H1 (cell line): ENCODE measurements at regions not wholly inside any gene's neighbourhood (a gene's known extent, or its start where the extent isn't known, plus 50 kb on each side); places are given as distances from the start of the nearest gene placed in this dataset.
A peak's percentile ranks its signal among the peaks of the same experiment; 100 is the strongest.
"Not testable (repeated sequence)": the region's sequence is repeated elsewhere in the genome, so short reads cannot be mapped to it uniquely, and the experiment has no call there.

Experiments used
- CTCF ChIA-PET: fragments of 300-600 bp; sonication (Branson Sonifier 250); formaldehyde crosslinking; loops from one replicate; lab custom pipeline; 2021; ENCODE audit not compliant: partially characterized antibody; lab: Charles Lee
- POLR2A ChIA-PET: fragments of 300-600 bp; sonication (Branson Sonifier 250); formaldehyde crosslinking; loops from one replicate; lab custom pipeline; 2021; ENCODE audit warnings: inconsistent platforms; ENCODE audit not compliant: partially characterized antibody; lab: Charles Lee
- DNase-seq, 2 experiments: peaks; one replicate each; pipeline versions ENCODE4 v3.0.0 to v3.0.0-alpha.2; 2010 to 2022; ENCODE audit warnings: low spot score in 2 of 2, low read depth in 1 of 2, mixed read lengths in 1 of 2
- FAIRE-seq: peaks from 2 replicates; lab custom pipeline; 2011; peaks lifted over from hg19 to GRCh38; lab: Jason Lieb, UNC
- H2AFZ ChIP-seq: 2 replicates; pipeline ENCODE4 v1.8.1; 2012; ENCODE audit warnings: low read length, inconsistent platforms
- H2AK5ac ChIP-seq: 2 replicates; pipeline ENCODE4 v1.6.1; 2013; ENCODE audit warnings: low read depth, low read length
- H2BK120ac ChIP-seq: replicated peaks from 2 replicates; pipeline ENCODE3; 2013; ENCODE audit warnings: low read depth, low read length, inconsistent platforms
- H2BK12ac ChIP-seq: 2 replicates; pipeline ENCODE4 v1.6.1; 2013; ENCODE audit warnings: low read depth, low read length
- H2BK15ac ChIP-seq: 2 replicates; pipeline ENCODE4 v1.6.1; 2013; ENCODE audit warnings: low read length
- H2BK20ac ChIP-seq: 2 replicates; pipeline ENCODE4 v1.6.1; 2013; ENCODE audit warnings: low read length
- H2BK5ac ChIP-seq: 2 replicates; pipeline ENCODE4 v1.6.1; 2013; ENCODE audit warnings: low read depth, low read length
- H3K14ac ChIP-seq: 2 replicates; pipeline ENCODE4 v1.6.1; 2013; ENCODE audit warnings: inconsistent platforms; ENCODE audit not compliant: insufficient read length
- H3K18ac ChIP-seq: 2 replicates; pipeline ENCODE4 v1.6.1; 2013; ENCODE audit warnings: low read length; ENCODE audit errors: extremely low read depth
- H3K23ac ChIP-seq: 2 replicates; pipeline ENCODE4 v1.6.1; 2013; ENCODE audit warnings: inconsistent platforms; ENCODE audit not compliant: insufficient read length
- H3K23me2 ChIP-seq: 2 replicates; pipeline ENCODE4 v1.6.1; 2013; ENCODE audit warnings: low read depth, low read length
- H3K27ac ChIP-seq: 2 replicates; pipeline ENCODE4 v1.6.1; 2011; ENCODE audit warnings: low read depth, low read length, inconsistent platforms
- H3K27me3 ChIP-seq, 4 experiments: replicated peaks in 1 of 4; 1 replicate in 1 of 4; 2 replicates in 3 of 4; pipeline versions ENCODE4 v1.6.1 to v1.8.1; 2011 to 2013; ENCODE audit warnings: low read length in 3 of 4, mild to moderate bottlenecking in 3 of 4, inconsistent platforms in 2 of 4, mixed read lengths in 2 of 4, moderate library complexity in 1 of 4; ENCODE audit not compliant: control insufficient read depth in 3 of 4, insufficient read depth in 3 of 4; ENCODE audit errors: extremely low read depth in 1 of 4
- H3K36me3 ChIP-seq, 4 experiments: 2 replicates each; pipeline versions ENCODE4 v1.6.1 to v1.8.1; 2011 to 2013; ENCODE audit warnings: mild to moderate bottlenecking in 4 of 4, low read length in 3 of 4, moderate library complexity in 2 of 4, control low read depth in 1 of 4, inconsistent platforms in 1 of 4; ENCODE audit not compliant: insufficient read depth in 4 of 4, control insufficient read depth in 2 of 4
- H3K4ac ChIP-seq: replicated peaks from 2 replicates; pipeline ENCODE3; 2013; ENCODE audit warnings: low read length, low read depth, mixed read lengths, inconsistent platforms; ENCODE audit not compliant: insufficient read length
- H3K4me1 ChIP-seq, 4 experiments: replicated peaks in 1 of 4; 1 replicate in 1 of 4; 2 replicates in 3 of 4; pipeline versions ENCODE4 v1.6.1 to v1.8.1; 2011 to 2013; ENCODE audit warnings: low read length in 3 of 4, inconsistent platforms in 2 of 4, mixed read lengths in 1 of 4; ENCODE audit not compliant: insufficient read depth in 4 of 4, control insufficient read depth in 3 of 4
- H3K4me2 ChIP-seq, 2 experiments: 2 replicates each; pipeline versions ENCODE4 v1.6.1 to v1.8.1; 2011 to 2013; ENCODE audit warnings: low read depth in 2 of 2, low read length in 2 of 2, control low read depth in 1 of 2, inconsistent platforms in 1 of 2, mild to moderate bottlenecking in 1 of 2; ENCODE audit not compliant: insufficient read depth in 1 of 2
- H3K4me3 ChIP-seq, 4 experiments: fragments of 200-600, 300-600 bp in 1 of 4; sonication (generic), shearing (Covaris generic), sonication (Bioruptor Twin) in 1 of 4; 2 replicates each; pipeline versions ENCODE4 v1.5.1 to v1.8.1; 2011 to 2016; ENCODE audit warnings: low read length in 4 of 4, low read depth in 3 of 4, control low read depth in 2 of 4, inconsistent platforms in 2 of 4, mild to moderate bottlenecking in 2 of 4, mixed read lengths in 1 of 4, moderate library complexity in 1 of 4; ENCODE audit not compliant: insufficient read depth in 2 of 4; ENCODE audit errors: extremely low read depth in 1 of 4
- H3K56ac ChIP-seq: replicated peaks from 2 replicates; pipeline ENCODE3; 2013; ENCODE audit warnings: low read depth, mild to moderate bottlenecking, mixed read lengths, low read length, inconsistent platforms; ENCODE audit not compliant: insufficient read length
- H3K79me1 ChIP-seq: 2 replicates; pipeline ENCODE4 v1.6.1; 2013; ENCODE audit warnings: low read depth, low read length, control low read depth
- H3K79me2 ChIP-seq, 2 experiments: 2 replicates each; pipeline versions ENCODE4 v1.6.1 to v1.8.1; 2012 to 2013; ENCODE audit warnings: low read length in 2 of 2, mild to moderate bottlenecking in 2 of 2, inconsistent platforms in 1 of 2; ENCODE audit not compliant: insufficient read depth in 2 of 2, control insufficient read depth in 1 of 2
- H3K9ac ChIP-seq, 4 experiments: replicated peaks in 1 of 4; 1 replicate in 1 of 4; 2 replicates in 3 of 4; pipeline versions ENCODE4 v1.6.1 to v1.8.1; 2011 to 2013; ENCODE audit warnings: low read depth in 3 of 4, low read length in 3 of 4, control low read depth in 2 of 4, mild to moderate bottlenecking in 2 of 4, moderate library complexity in 2 of 4, inconsistent platforms in 1 of 4; ENCODE audit errors: extremely low read depth in 1 of 4
- H3K9me3 ChIP-seq, 2 experiments: 2 replicates each; pipeline versions ENCODE4 v1.6.1 to v1.8.1; 2012 to 2013; ENCODE audit warnings: mild to moderate bottlenecking in 2 of 2, moderate library complexity in 2 of 2, control low read depth in 1 of 2, inconsistent platforms in 1 of 2, low read depth in 1 of 2, low read length in 1 of 2, mixed read lengths in 1 of 2; ENCODE audit not compliant: insufficient read depth in 2 of 2
- H4K20me1 ChIP-seq, 2 experiments: replicated peaks in 1 of 2; 2 replicates each; pipeline versions ENCODE3 to v1.8.1; 2011 to 2013; ENCODE audit warnings: inconsistent platforms in 2 of 2, low read length in 2 of 2, mild to moderate bottlenecking in 1 of 2; ENCODE audit not compliant: insufficient read depth in 2 of 2, control insufficient read depth in 1 of 2
- H4K5ac ChIP-seq: 2 replicates; pipeline ENCODE4 v1.6.1; 2013; ENCODE audit warnings: low read length, low read depth, mixed read lengths, inconsistent platforms; ENCODE audit not compliant: insufficient read length
- H4K8ac ChIP-seq: 2 replicates; pipeline ENCODE4 v1.8.0; 2013; ENCODE audit warnings: mild to moderate bottlenecking, moderate library complexity, low read length, inconsistent platforms; ENCODE audit not compliant: insufficient read depth; ENCODE audit errors: extremely low read depth
- H4K91ac ChIP-seq: replicated peaks from 2 replicates; pipeline ENCODE3; 2013; ENCODE audit warnings: low read length, mixed read lengths, inconsistent platforms; ENCODE audit not compliant: insufficient read length
- YY1 ChIP-seq: IDR thresholded peaks from 2 replicates; pipeline ENCODE4 v1.6.1; 2011; ENCODE audit warnings: low read depth, mild to moderate bottlenecking, low read length
- whole genome bisulfite sequencing, 2 experiments: shearing (Covaris generic) in 1 of 2; methylation state at CpG; one replicate each; pipeline versions ENCODE4 v1.1.6 to v1.1.7; 2013 to 2015; ENCODE audit warnings: low lambda C conversion rate in 2 of 2, mixed read lengths in 2 of 2, inconsistent platforms in 1 of 2, low coverage in 1 of 2, missing lambda C conversion rate in 1 of 2; ENCODE audit not compliant: insufficient replicate concordance in 2 of 2, insufficient coverage in 1 of 2, insufficient read length in 1 of 2; ENCODE audit errors: extremely low coverage in 1 of 2, missing lambda C conversion rate in 1 of 2; 5-methylcytosine and 5-hydroxymethylcytosine counted together

DNA sequence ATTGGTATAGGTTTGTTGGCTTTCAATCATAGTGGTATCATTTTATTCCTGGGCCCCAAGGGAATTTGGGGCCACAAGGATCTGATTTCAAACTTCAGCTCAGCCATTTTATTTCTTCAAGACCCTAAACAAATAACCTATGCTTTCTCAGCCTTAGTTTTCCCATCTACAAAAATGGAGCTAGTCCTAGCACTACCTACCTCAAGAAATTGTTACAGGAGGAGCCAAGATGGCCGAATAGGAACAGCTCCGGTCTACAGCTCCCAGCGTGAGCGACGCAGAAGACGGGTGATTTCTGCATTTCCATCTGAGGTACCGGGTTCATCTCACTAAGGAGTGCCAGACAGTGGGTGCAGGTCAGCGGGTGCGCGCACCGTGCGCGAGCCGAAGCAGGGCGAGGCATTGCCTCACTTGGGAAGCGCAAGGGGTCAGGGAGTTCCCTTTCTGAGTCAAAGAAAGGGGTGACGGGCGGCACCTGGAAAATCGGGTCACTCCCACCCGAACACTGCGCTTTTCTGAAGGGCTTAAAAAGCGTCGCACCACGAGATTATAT is 143.5 kb downstream of the CCDC34 start:
- Histone ChIP-seq H3K4me2 (peak overlapping the region; percentile 41 to 46), H3K27ac (peak overlapping the region; percentile 45; the same call in 1 of the 2 replicates), H3K4me3 (peak overlapping the region in 2 of 4 experiments; percentile 22 to 50; a peak in 4 of 8 replicates), H4K91ac (peak overlapping the region; percentile 36)
- not testable (repeated sequence) for H4K20me1 ChIP-seq, H3K23me2 ChIP-seq, H2BK120ac ChIP-seq, H2BK15ac ChIP-seq, FAIRE-seq, H3K79me2 ChIP-seq, H2BK5ac ChIP-seq, H3K79me1 ChIP-seq, H2BK12ac ChIP-seq, H3K56ac ChIP-seq, H2AFZ ChIP-seq, H4K8ac ChIP-seq, H3K18ac ChIP-seq
- peak in 1 of 2 experiments; percentile 71 for DNase-seq
- ChIA-PET POLR2A (interaction anchor here (0.8 to 2.8 kb wide), 8 partner anchors 9 to 253 kb away, joined by 3 to 11 read pairs (median 4); partner anchors contain the start of gene LGR4), CTCF (interaction anchor here (0.7 to 1.0 kb wide), 3 partner anchors 9 to 266 kb away, joined by 3 to 5 read pairs (median 4); no protein-coding TSS in a partner anchor)
- peak; percentile 75; the same call in 1 of the 2 replicates for TF ChIP-seq YY1
- TF ChIP-seq, all 59 proteins: peak for 1; not testable (repeated sequence) for 58
- H3K36me3 ChIP-seq: peaks cover 0 to 10% (median 0%) of the 10 kb centered on the region in 4 experiments; a peak in 3 of 8 replicates
- H3K4ac ChIP-seq: peak overlapping the region; percentile 4
- WGBS, 2 experiments: 57% methylated on average over 5 of the region's 24 CpGs; no CpG with 5 or more reads in 1 of the 2 experiments
- not testable (repeated sequence) for H2BK20ac ChIP-seq, H3K9me3 ChIP-seq, H2AK5ac ChIP-seq, H3K14ac ChIP-seq, H3K23ac ChIP-seq, H3K27me3 ChIP-seq
- H3K4me1 ChIP-seq: peaks cover 0 to 18% (median 1%) of the 10 kb centered on the region in 4 experiments; a peak in 1 of 7 replicates
- peak overlapping the region in 2 of 4 experiments; percentile 8 to 28; a peak in 2 of 7 replicates for H3K9ac ChIP-seq
- peak overlapping the region; percentile 80 for H4K5ac ChIP-seq
